Activated CD4-positive, alpha-beta memory T cell treated with anti-CD3 and anti-CD28 coated beads for 36 hours (primary cell): ENCODE measurements at regions not wholly inside any gene's neighbourhood (a gene's known extent, or its start where the extent isn't known, plus 50 kb on each side); places are given as distances from the start of the nearest gene placed in this dataset.
A peak's percentile ranks its signal among the peaks of the same experiment; 100 is the strongest.

ENCODE experiments used
- CTCF ChIA-PET: fragments of 350-600 bp; sonication (Branson Sonifier 250); formaldehyde crosslinking; loops from one replicate; lab custom pipeline; 2021; ENCODE audit warnings: antibody characterized with exemption, inconsistent platforms; lab: Charles Lee
- POLR2A ChIA-PET: fragments of 350-600 bp; sonication (Branson Sonifier 250); formaldehyde crosslinking; loops from one replicate; lab custom pipeline; 2021; ENCODE audit warnings: antibody characterized with exemption; lab: Charles Lee
- DNase-seq: peaks from one replicate; pipeline ENCODE4 v3.0.0-alpha.2; 2020
- H3K27ac Mint-ChIP-seq: one replicate; pipeline ENCODE4 v1.8.0; 2021; ENCODE audit warnings: mixed read lengths
- H3K27me3 Mint-ChIP-seq: one replicate; pipeline ENCODE4 v1.8.0; 2021; ENCODE audit warnings: mixed read lengths
- H3K36me3 Mint-ChIP-seq: one replicate; pipeline ENCODE4 v1.8.0; 2021; ENCODE audit warnings: mixed read lengths
- H3K4me1 Mint-ChIP-seq: one replicate; pipeline ENCODE4 v1.8.0; 2021; ENCODE audit warnings: low read depth, mixed read lengths
- H3K4me3 Mint-ChIP-seq: one replicate; pipeline ENCODE4 v1.8.0; 2021; ENCODE audit warnings: mild to moderate bottlenecking, mixed read lengths
- H3K9me3 Mint-ChIP-seq: one replicate; pipeline ENCODE4 v1.8.0; 2021; ENCODE audit warnings: mixed read lengths
- intact Hi-C: fragments of 100-400 bp; cut with micrococcal nuclease; formaldehyde crosslinking; loops from one replicate; pipeline ENCODE4 v1.15.1; 2023

DNA sequence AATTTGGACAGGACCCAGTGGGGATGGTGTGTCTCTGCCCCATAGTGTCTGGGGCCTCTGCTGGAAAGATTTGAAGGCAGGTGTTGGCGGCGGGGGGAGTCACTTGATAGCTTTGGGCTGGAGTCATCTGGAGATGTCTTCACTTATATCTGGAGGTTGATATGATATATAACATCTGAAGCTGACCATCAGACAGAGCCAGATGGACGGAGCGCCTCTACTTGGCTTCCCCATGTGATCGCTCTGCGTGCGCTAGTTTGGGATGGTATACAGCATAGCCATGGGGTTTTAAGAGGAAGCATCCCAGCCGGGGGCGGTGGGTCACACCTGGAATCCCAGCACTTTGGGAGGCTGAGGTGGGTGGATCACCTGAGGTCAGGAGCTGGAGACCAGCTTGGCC lies 130.7 kb upstream of the NLRP1 start:
- intact Hi-C loops: no loop called here
- Mint-ChIP-seq H3K4me1 (no peaks in the 10 kb centered on the region), H3K36me3 (no peaks in the 10 kb centered on the region), H3K27me3 (peaks cover 27% of the 10 kb centered on the region), H3K27ac (no peak overlapping the region), H3K4me3 (no peak overlapping the region), H3K9me3 (peaks cover 4% of the 10 kb centered on the region)
- DNase-seq: no peak
- POLR2A ChIA-PET: no interaction called here
- CTCF ChIA-PET: no interaction called here

DNA sequence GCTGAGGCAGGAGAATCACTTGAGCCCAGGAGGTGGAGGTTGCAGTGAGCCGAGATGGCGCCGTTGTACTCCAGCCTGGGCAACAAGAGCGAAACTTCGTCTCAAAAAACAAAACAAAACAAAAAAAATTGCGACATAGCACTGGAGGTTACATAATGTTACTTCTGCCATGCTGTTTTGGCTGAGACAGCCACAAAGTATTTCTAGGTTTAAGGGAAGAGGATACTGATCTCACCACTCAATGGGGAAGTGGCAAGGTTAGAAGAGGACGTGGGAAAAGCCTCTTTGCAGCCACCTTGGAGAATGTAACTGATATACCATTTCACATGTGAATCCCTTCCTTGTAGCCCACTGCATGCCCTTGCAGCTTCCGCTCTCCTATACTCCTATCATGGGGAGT lies 131.2 kb upstream of the NLRP1 start:
- no peaks in the 10 kb centered on the region for H3K36me3 Mint-ChIP-seq
- no peak overlapping the region for H3K27ac Mint-ChIP-seq
- no peak for DNase-seq
- H3K27me3 Mint-ChIP-seq: peaks cover 27% of the 10 kb centered on the region
- intact Hi-C loops: no loop called here
- H3K4me3 Mint-ChIP-seq: no peak overlapping the region
- CTCF ChIA-PET: interaction anchor here (1.2 kb wide), 1 partner anchor 10 kb away, joined by 3 read pairs; no protein-coding TSS in a partner anchor
- no peaks in the 10 kb centered on the region for H3K9me3 Mint-ChIP-seq
- H3K4me1 Mint-ChIP-seq: no peaks in the 10 kb centered on the region
- POLR2A ChIA-PET: no interaction called here

DNA sequence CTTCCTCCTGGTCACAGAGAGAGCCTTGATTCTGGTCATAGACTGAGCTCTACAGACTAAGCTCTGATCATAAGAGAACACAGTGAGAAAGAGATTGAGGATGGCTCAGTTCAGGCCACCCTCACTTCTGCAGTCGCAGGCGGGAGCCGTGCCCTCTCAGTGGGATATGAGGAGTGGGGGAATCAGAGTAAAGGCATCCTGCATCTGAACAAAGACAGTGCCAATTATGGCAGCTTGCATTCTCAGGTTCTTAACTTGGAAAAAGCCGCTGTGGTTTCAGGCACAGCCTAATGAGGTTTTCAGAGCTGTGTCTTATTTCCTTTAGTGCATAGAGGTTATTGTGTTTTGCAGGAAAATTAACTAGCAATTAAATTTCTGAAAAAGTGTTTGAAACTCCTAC lies 134.4 kb upstream of the NLRP1 start:
- intact Hi-C loops: no loop called here
- no peaks in the 10 kb centered on the region for H3K36me3 Mint-ChIP-seq
- CTCF ChIA-PET: interaction anchor here (2.4 kb wide), 1 partner anchor 127 kb away, joined by 5 read pairs; no protein-coding TSS in a partner anchor
- no peak for DNase-seq
- H3K27me3 Mint-ChIP-seq: peaks cover 15% of the 10 kb centered on the region
- POLR2A ChIA-PET: no interaction called here
- no peak overlapping the region for H3K27ac Mint-ChIP-seq
- no peaks in the 10 kb centered on the region for H3K4me1 Mint-ChIP-seq
- H3K4me3 Mint-ChIP-seq: no peak overlapping the region
- H3K9me3 Mint-ChIP-seq: no peaks in the 10 kb centered on the region

DNA sequence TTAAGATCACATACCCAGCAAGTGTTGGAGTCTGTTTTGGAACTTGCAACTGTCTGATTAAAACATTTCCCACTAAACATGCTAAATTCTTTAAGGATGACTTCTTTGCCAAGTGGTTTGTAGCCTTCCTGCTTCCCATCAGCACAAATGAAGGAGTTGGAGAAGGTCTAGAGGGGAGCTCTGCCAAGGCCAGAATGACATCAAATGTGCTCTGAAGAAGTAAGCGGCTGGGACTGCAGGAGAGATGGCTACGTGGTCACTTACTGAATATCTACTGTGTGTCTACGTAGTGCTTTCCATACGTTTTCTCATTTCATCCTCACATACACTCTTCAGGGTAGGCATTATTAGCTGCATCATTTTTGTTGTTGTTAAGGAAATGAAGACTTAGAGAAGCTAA lies 135.7 kb upstream of the NLRP1 start:
- ChIA-PET POLR2A (no interaction called here), CTCF (interaction anchor here (2.4 kb wide), 1 partner anchor 128 kb away, joined by 5 read pairs; no protein-coding TSS in a partner anchor)
- H3K4me3 Mint-ChIP-seq: no peak overlapping the region
- H3K4me1 Mint-ChIP-seq: no peaks in the 10 kb centered on the region
- intact Hi-C loops: no loop called here
- no peak overlapping the region for H3K27ac Mint-ChIP-seq
- DNase-seq: no peak
- H3K9me3 Mint-ChIP-seq: peaks cover 9% of the 10 kb centered on the region
- H3K36me3 Mint-ChIP-seq: no peaks in the 10 kb centered on the region
- peaks cover 24% of the 10 kb centered on the region for H3K27me3 Mint-ChIP-seq

DNA sequence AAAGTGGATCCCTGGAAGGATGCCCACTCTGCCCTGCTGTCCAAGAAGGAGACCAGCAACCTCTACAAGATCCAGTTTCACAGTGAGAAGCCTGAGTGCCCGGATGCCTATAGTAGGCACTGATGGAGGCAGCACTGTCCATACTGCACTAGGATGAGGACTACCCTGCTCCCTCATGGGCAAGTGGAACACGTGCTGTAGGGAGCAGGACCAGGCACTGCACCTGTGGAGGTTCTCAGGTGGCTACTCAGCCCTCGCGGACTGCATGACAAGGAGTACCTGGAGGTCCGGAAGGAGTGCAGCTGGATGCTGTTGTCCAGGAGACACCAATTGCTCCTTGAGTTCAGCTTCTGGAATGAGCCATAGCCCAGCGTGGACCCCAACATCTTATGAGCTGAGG lies 146.1 kb upstream of the NLRP1 start:
- no peaks in the 10 kb centered on the region for H3K36me3 Mint-ChIP-seq
- no peaks in the 10 kb centered on the region for H3K4me1 Mint-ChIP-seq
- no peak overlapping the region for H3K4me3 Mint-ChIP-seq
- H3K9me3 Mint-ChIP-seq: no peaks in the 10 kb centered on the region
- CTCF ChIA-PET: no interaction called here
- intact Hi-C loops: no loop called here
- no peak overlapping the region for H3K27ac Mint-ChIP-seq
- H3K27me3 Mint-ChIP-seq: peaks cover 23% of the 10 kb centered on the region
- POLR2A ChIA-PET: no interaction called here
- no peak for DNase-seq

DNA sequence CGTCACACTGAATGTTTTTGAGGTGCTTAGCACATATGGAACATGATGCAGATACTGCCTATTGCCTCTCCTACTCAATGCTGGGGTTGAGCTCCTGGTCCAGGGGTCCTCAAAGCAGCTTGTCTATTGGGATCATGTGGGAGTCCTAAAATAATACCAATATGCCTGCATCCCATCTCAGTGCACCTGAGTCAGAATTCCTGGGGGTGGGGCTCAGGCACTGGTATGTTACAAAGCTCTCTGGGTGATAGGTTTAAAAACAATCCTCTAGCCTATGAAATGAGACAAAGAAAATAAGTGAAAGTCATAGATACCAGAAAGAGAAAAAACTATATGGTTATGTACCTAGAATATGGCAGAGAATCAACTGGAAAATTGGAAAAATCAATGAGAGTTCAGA lies 156.6 kb upstream of the NLRP1 start:
- ChIA-PET POLR2A (no interaction called here), CTCF (interaction anchor here (0.6 to 1.3 kb wide), 2 partner anchors 34 to 636 kb away, joined by 3 to 7 read pairs; no protein-coding TSS in a partner anchor)
- DNase-seq: no peak
- Mint-ChIP-seq H3K4me3 (no peak overlapping the region), H3K27ac (no peak overlapping the region), H3K4me1 (no peaks in the 10 kb centered on the region), H3K9me3 (no peaks in the 10 kb centered on the region), H3K27me3 (peaks cover 7% of the 10 kb centered on the region), H3K36me3 (no peaks in the 10 kb centered on the region)
- intact Hi-C loops: no loop called here

DNA sequence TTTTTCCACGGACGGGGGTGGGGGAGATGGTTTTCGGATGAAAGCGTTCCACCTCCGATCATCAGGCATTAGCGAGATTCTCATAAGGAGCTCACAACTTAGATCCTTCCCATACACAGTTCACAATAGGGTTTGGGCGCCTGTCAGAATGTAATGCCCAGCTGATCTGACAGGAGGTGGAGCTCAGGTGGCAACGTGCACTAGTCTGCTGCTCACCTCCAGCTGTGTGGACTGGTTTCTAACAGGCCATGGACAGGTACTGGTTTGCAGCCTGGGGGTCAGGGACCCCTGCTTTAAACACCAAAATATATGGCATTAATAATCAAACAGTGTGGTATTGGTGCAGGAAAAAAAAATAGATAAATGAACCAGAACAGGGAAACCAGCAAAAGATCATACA lies 157.5 kb upstream of the NLRP1 start:
- CTCF ChIA-PET: no interaction called here
- POLR2A ChIA-PET: no interaction called here
- no peaks in the 10 kb centered on the region for H3K9me3 Mint-ChIP-seq

DNA sequence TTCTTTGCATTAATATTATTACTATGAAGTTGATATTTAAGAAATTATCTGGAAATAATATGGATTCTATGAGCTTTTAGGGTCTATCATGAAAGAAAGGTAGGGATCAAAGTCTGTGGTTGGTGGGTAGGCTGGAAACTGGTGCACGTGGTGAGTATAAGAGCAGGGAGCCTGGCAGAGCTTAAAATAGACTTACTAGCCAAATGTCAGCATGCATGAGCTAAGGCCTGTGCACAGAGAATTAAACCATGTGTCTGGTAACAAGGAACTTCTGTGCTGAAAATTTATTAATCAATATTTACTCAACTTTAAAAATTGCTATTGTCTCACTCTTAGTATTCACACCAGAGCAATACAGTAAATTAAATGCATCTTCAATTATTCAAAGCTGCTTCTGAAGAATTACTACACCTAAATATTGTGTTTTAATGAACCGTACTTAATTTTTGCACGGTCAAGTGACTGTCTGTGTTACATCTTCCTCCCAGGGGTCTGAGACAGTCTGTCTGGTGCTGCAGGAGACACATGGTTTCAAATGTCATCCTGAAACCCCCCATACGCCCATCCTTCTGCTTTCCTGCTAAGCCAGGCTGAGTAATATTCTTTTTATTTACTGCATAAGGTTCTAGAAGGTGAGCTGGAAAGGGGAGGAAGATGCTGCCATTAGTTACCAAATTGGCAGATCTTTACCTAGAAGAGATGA lies 161.0 kb upstream of the NLRP1 start:
- H3K4me3 Mint-ChIP-seq: no peak overlapping the region
- POLR2A ChIA-PET: no interaction called here

More for the DNA sequence above, 157.5 kb upstream of the NLRP1 start:
- peaks cover 4% of the 10 kb centered on the region for H3K27me3 Mint-ChIP-seq
- no peak for DNase-seq
- H3K27ac Mint-ChIP-seq: no peak overlapping the region
- no peak overlapping the region for H3K4me3 Mint-ChIP-seq
- intact Hi-C loops: no loop called here
- no peaks in the 10 kb centered on the region for H3K4me1 Mint-ChIP-seq
- H3K36me3 Mint-ChIP-seq: no peaks in the 10 kb centered on the region

DNA sequence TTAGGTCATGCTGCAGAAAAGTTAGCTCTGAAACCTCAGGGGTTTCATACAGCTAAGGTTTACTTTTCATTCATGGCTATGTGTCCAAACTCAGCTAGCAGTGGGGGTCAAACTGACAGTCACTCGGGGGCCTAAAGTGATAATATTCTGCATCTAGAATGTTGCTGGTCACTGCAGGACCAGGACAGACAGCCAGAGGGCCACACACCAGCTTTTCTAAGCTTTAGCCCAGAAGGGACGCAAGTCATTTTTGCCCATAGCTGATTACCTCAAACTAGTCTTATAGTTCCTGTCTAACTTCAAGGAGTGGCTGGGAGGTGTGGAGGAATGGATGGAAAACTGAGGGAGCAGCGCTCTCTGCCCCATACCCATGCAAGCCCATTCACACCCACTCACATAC lies 163.0 kb upstream of the NLRP1 start:
- intact Hi-C loops: no loop called here
- Mint-ChIP-seq H3K4me1 (no peaks in the 10 kb centered on the region), H3K4me3 (no peak overlapping the region), H3K27ac (no peak overlapping the region), H3K9me3 (no peaks in the 10 kb centered on the region), H3K27me3 (peaks cover 4% of the 10 kb centered on the region), H3K36me3 (no peaks in the 10 kb centered on the region)
- ChIA-PET POLR2A (no interaction called here), CTCF (no interaction called here)
- no peak for DNase-seq

More for the DNA sequence above, 161.0 kb upstream of the NLRP1 start:
- intact Hi-C loops: no loop called here
- Mint-ChIP-seq H3K9me3 (no peaks in the 10 kb centered on the region), H3K27me3 (peaks cover 2% of the 10 kb centered on the region), H3K27ac (no peak overlapping the region), H3K36me3 (no peaks in the 10 kb centered on the region), H3K4me1 (no peaks in the 10 kb centered on the region)
- no peak for DNase-seq
- CTCF ChIA-PET: no interaction called here

DNA sequence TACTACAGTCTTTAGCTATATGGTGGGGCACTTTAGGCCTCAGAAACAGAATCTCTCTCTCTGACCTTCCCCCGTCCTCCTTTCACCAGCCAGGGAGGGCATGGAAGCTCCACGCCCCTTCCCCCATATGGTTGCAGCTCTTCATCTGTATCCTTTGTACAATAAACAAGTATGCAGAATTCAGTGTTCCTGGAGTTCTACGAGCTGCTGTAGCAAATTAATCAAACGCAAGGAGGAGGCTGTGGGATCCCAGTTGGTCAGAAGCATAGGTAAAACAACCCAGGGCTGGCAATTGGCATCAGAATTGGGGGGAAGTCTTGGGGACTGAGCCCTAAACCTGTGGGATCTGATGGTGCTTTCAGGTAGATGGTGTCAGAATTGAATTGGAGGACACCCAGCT lies 163.7 kb upstream of the NLRP1 start:
- Mint-ChIP-seq H3K27me3 (peaks cover 4% of the 10 kb centered on the region), H3K9me3 (no peaks in the 10 kb centered on the region), H3K36me3 (no peaks in the 10 kb centered on the region), H3K27ac (no peak overlapping the region), H3K4me1 (no peaks in the 10 kb centered on the region), H3K4me3 (no peak overlapping the region)
- POLR2A ChIA-PET: no interaction called here
- CTCF ChIA-PET: no interaction called here
- no peak for DNase-seq
- intact Hi-C loops: no loop called here

DNA sequence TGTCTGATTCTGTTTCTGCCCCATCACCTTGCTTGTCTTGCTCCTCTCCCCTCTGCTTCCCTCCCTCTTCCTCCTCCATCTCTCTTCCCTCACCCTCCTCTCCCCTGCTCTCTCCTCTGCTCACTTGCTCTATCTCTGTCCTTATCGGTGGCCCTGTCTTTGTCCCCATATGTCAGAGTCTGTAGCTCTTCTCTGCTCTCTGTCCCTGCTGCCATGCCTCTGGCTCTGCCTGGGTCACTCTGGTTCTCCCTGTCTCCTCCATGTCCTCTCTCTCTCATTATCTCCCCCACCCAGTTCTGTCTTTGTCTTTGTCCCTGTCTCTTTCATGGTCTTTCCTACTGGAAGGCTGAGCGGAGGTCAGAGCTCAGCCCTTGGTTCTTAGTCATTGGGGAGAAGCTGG lies 169.1 kb upstream of the NLRP1 start:
- Mint-ChIP-seq H3K27me3 (peaks cover 11% of the 10 kb centered on the region), H3K4me1 (no peaks in the 10 kb centered on the region), H3K4me3 (no peak overlapping the region), H3K27ac (no peak overlapping the region), H3K9me3 (no peaks in the 10 kb centered on the region), H3K36me3 (no peaks in the 10 kb centered on the region)
- intact Hi-C loops: no loop called here
- ChIA-PET POLR2A (no interaction called here), CTCF (no interaction called here)
- DNase-seq: no peak

DNA sequence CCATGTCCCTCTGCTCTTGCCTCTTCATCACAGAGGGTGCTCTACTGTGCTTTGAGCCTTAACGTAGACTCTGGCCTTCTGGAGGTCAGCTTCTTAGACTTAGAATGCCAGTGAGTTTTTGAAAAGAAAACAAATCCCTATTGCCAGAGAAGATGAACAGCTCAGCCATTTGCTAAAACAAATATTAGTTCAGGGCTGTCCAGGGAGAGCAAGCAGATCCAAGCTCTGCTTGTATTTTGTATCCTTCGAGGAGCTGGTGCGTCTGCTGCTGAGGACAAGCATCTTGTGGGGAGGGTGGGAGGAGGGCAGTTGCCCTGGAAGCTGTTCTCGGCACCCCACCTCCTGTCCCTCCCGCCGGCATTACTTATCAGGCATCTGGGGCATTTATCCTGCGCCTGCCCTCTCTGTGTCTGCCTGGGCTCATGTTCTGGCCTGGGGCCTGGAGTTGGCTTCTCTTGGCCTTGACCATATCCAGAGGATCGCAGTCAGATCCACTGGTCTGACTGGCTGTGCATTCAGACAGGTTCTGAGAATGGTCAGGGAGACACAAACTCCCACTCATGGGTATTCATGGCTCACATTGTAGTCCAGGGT lies 173.1 kb upstream of the NLRP1 start:
- Mint-ChIP-seq H3K36me3 (no peaks in the 10 kb centered on the region), H3K4me3 (no peak overlapping the region), H3K4me1 (no peaks in the 10 kb centered on the region), H3K27me3 (peaks cover 21% of the 10 kb centered on the region), H3K27ac (no peak overlapping the region), H3K9me3 (no peaks in the 10 kb centered on the region)
- no peak for DNase-seq
- POLR2A ChIA-PET: interaction anchor here (0.8 kb wide), 1 partner anchor 9 kb away, joined by 3 read pairs; no protein-coding TSS in a partner anchor
- intact Hi-C loops: no loop called here
- CTCF ChIA-PET: no interaction called here

DNA sequence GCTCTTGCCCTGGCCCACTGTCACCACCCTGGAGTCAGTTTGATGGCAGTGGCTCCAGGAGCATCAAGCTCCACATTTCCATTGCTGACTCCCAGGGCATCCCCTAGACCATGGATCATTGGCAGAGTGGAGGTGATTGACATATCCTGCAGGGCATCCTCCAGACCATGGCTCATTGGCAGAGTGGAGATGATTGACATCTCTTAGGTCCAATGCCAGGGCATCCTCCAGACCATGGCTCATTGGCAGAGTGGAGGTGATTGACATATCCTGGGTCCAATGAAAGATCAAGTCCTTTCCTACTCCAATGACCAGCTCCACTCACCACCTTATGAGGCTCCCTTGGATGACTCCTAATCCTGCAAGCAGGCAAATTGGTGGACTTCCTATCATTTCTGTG lies 174.3 kb upstream of the NLRP1 start:
- ChIA-PET CTCF (no interaction called here), POLR2A (no interaction called here)
- Mint-ChIP-seq H3K27me3 (peaks cover 24% of the 10 kb centered on the region), H3K4me3 (no peak overlapping the region), H3K27ac (no peak overlapping the region), H3K36me3 (no peaks in the 10 kb centered on the region), H3K9me3 (no peaks in the 10 kb centered on the region), H3K4me1 (no peaks in the 10 kb centered on the region)
- DNase-seq: peak; percentile 21
- intact Hi-C loops: no loop called here
